H9 (cell line): ENCODE measurements at regions not wholly inside any gene's neighbourhood (a gene's known extent, or its start where the extent isn't known, plus 50 kb on each side); places are given as distances from the start of the nearest gene placed in this dataset.

Experiments
- DNase-seq: peaks from one replicate; pipeline ENCODE4 v3.0.0-alpha.2; 2017
- H2AFZ ChIP-seq: one replicate; pipeline ENCODE4 v1.6.1; 2013; ENCODE audit warnings: mild to moderate bottlenecking, low read length, control low read depth, moderate library complexity
- H2AK5ac ChIP-seq: 2 replicates; pipeline ENCODE4 v1.6.1; 2013; ENCODE audit warnings: low read length, control low read depth, mixed read lengths; ENCODE audit not compliant: insufficient read length
- H2BK120ac ChIP-seq: one replicate; pipeline ENCODE4 v1.6.1; 2013; ENCODE audit warnings: low read depth, mild to moderate bottlenecking, low read length, control low read depth, inconsistent platforms; ENCODE audit not compliant: poor library complexity, severe bottlenecking
- H2BK12ac ChIP-seq: 2 replicates; pipeline ENCODE4 v1.6.1; 2013; ENCODE audit warnings: low read length, control low read depth, mixed read lengths, low read depth; ENCODE audit not compliant: insufficient read length
- H2BK15ac ChIP-seq: 2 replicates; pipeline ENCODE4 v1.6.1; 2013; ENCODE audit warnings: low read depth, low read length, control low read depth
- H2BK20ac ChIP-seq: one replicate; pipeline ENCODE4 v1.6.1; 2013; ENCODE audit warnings: low read depth, mild to moderate bottlenecking, low read length, control low read depth, inconsistent platforms; ENCODE audit not compliant: poor library complexity, severe bottlenecking
- H2BK5ac ChIP-seq: 2 replicates; pipeline ENCODE4 v1.6.1; 2013; ENCODE audit warnings: low read length, control low read depth, mixed read lengths; ENCODE audit not compliant: insufficient read length
- H3K14ac ChIP-seq: 2 replicates; pipeline ENCODE4 v1.6.1; 2013; ENCODE audit warnings: low read length, control low read depth; ENCODE audit not compliant: insufficient read depth
- H3K18ac ChIP-seq: 2 replicates; pipeline ENCODE4 v1.6.1; 2013; ENCODE audit warnings: low read depth, mild to moderate bottlenecking, mixed read lengths, low read length, control low read depth; ENCODE audit not compliant: insufficient read length
- H3K23ac ChIP-seq: 2 replicates; pipeline ENCODE4 v1.6.1; 2013; ENCODE audit warnings: low read length, control low read depth, mixed read lengths, low read depth; ENCODE audit not compliant: insufficient read length
- H3K23me2 ChIP-seq: 2 replicates; pipeline ENCODE4 v1.6.1; 2013; ENCODE audit warnings: low read depth, mild to moderate bottlenecking, mixed read lengths, low read length, control low read depth; ENCODE audit not compliant: insufficient read length, poor library complexity, severe bottlenecking
- H3K27ac ChIP-seq: 2 replicates; pipeline ENCODE4 v1.5.1; 2013; ENCODE audit warnings: low read length, control low read depth, mixed read lengths, low read depth; ENCODE audit not compliant: insufficient read length
- H3K27me3 ChIP-seq: 2 replicates; pipeline ENCODE4 v1.6.1; 2013; ENCODE audit warnings: low read length, control low read depth, inconsistent platforms; ENCODE audit not compliant: insufficient read depth
- H3K4ac ChIP-seq: 2 replicates; pipeline ENCODE4 v1.6.1; 2013; ENCODE audit warnings: low read depth, mild to moderate bottlenecking, control low read depth, inconsistent platforms, low read length, moderate library complexity
- H3K4me1 ChIP-seq: 2 replicates; pipeline ENCODE4 v1.6.1; 2013; ENCODE audit warnings: low read length, control low read depth, inconsistent platforms; ENCODE audit not compliant: insufficient read depth
- H3K4me2 ChIP-seq: 2 replicates; pipeline ENCODE4 v1.6.1; 2013; ENCODE audit warnings: low read length, control low read depth, mixed read lengths; ENCODE audit not compliant: insufficient read length, insufficient read depth
- H3K56ac ChIP-seq: 2 replicates; pipeline ENCODE4 v1.6.1; 2013; ENCODE audit warnings: low read depth, mild to moderate bottlenecking, mixed read lengths, low read length, control low read depth; ENCODE audit not compliant: insufficient read length
- H3K79me1 ChIP-seq: 2 replicates; pipeline ENCODE4 v1.6.1; 2013; ENCODE audit warnings: low read depth, mild to moderate bottlenecking, moderate library complexity, low read length, control low read depth, inconsistent platforms; ENCODE audit not compliant: insufficient read depth, poor library complexity, severe bottlenecking
- H3K79me2 ChIP-seq: 2 replicates; pipeline ENCODE4 v1.6.1; 2013; ENCODE audit warnings: low read length, control low read depth, inconsistent platforms; ENCODE audit not compliant: insufficient read depth
- H3K9ac ChIP-seq: 2 replicates; pipeline ENCODE4 v1.6.1; 2013; ENCODE audit warnings: low read length, control low read depth, mixed read lengths; ENCODE audit not compliant: insufficient read length; ENCODE audit errors: extremely low read depth
- H3K9me3 ChIP-seq: one replicate; pipeline ENCODE4 v1.6.1; 2013; ENCODE audit warnings: low read depth, low read length, inconsistent platforms; ENCODE audit not compliant: control insufficient read depth
- H3T11ph ChIP-seq: one replicate; pipeline ENCODE4 v1.6.1; 2013; ENCODE audit warnings: mild to moderate bottlenecking, low read length, control low read depth, inconsistent platforms
- H4K20me1 ChIP-seq: one replicate; pipeline ENCODE4 v1.6.1; 2013; ENCODE audit not compliant: control insufficient read depth, insufficient read length, insufficient read depth
- H4K5ac ChIP-seq: 2 replicates; pipeline ENCODE4 v1.6.1; 2013; ENCODE audit warnings: low read depth, mild to moderate bottlenecking, mixed read lengths, low read length, control low read depth; ENCODE audit not compliant: insufficient read length
- H4K8ac ChIP-seq: replicated peaks from 2 replicates; pipeline ENCODE4 v1.6.1; 2013; ENCODE audit warnings: low read length, control low read depth, mixed read lengths, low read depth; ENCODE audit not compliant: insufficient read length
- H4K91ac ChIP-seq: 2 replicates; pipeline ENCODE4 v1.6.1; 2013; ENCODE audit warnings: low read depth, mild to moderate bottlenecking, moderate library complexity, mixed read lengths, low read length, control low read depth; ENCODE audit not compliant: insufficient read length
- H3K27ac Mint-ChIP-seq, 3 experiments: 2 replicates in 2 of 3; 3 replicates in 1 of 3; pipeline ENCODE4 v1.8.0; 2020 to 2021; ENCODE audit warnings: mixed read lengths in 3 of 3, mild to moderate bottlenecking in 1 of 3, moderate library complexity in 1 of 3
- H3K27me3 Mint-ChIP-seq: 2 replicates; pipeline ENCODE4 v1.8.0; 2021; ENCODE audit warnings: low read depth, mild to moderate bottlenecking, moderate library complexity, mixed read lengths
- H3K36me3 Mint-ChIP-seq, 3 experiments: 2 replicates in 2 of 3; 3 replicates in 1 of 3; pipeline ENCODE4 v1.8.0; 2020 to 2021; ENCODE audit warnings: low read depth in 3 of 3, mixed read lengths in 3 of 3; ENCODE audit not compliant: insufficient read depth in 1 of 3
- H3K4me1 Mint-ChIP-seq, 2 experiments: 2 replicates each; pipeline ENCODE4 v1.8.0; 2020; ENCODE audit warnings: mixed read lengths in 2 of 2
- H3K4me3 Mint-ChIP-seq, 2 experiments: 2 replicates in 1 of 2; 3 replicates in 1 of 2; pipeline ENCODE4 v1.8.0; 2020 to 2021; ENCODE audit warnings: mild to moderate bottlenecking in 2 of 2, mixed read lengths in 2 of 2, moderate library complexity in 1 of 2
- H3K9me3 Mint-ChIP-seq, 2 experiments: 2 replicates in 1 of 2; 3 replicates in 1 of 2; pipeline ENCODE4 v1.8.0; 2020; ENCODE audit warnings: mild to moderate bottlenecking in 2 of 2, mixed read lengths in 2 of 2, moderate library complexity in 1 of 2
- WGBS: extraction: QIAGEN DNeasy Blood & Tissue Kit; methylation state at CpG from one replicate; pipeline ENCODE4 v1.1.7; 2013; ENCODE audit warnings: missing lambda C conversion rate, low lambda C conversion rate, mixed read lengths; ENCODE audit not compliant: insufficient read length; ENCODE audit errors: extremely low coverage; 5-methylcytosine and 5-hydroxymethylcytosine counted together
- TF ChIP-seq, protein P1 (sequence below): fragments of 200-600 bp; sonication (generic); conservative IDR thresholded peaks from 3 replicates; pipeline ENCODE4 v1.8.0; 2021; ENCODE audit warnings: antibody characterized with exemption, mild to moderate bottlenecking

DNA sequence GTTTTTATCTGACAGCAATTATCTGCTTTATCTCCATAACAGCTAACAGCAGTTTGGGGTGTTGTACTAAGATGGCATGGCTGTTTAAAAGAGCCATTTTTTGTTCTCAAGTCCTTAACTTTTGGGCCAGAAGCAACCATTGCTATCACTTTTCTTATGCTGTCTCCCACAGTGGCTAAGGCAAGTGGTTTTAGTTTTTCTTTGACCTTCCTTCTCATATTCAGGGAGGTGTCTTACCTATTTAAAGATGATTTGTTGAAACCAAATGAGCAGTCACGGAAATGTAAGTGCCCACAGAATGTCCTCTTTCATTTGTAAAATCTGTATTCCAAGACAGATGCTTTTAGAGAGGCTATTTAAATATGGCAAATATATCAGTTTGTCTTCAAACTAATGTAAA, 96.8 kb upstream of the USP15 start:
- Histone ChIP-seq H2AK5ac (no peak overlapping the region), H3K27ac (no peak overlapping the region), H3K14ac (no peak overlapping the region), H3K23ac (no peak overlapping the region), H4K20me1 (no peaks in the 10 kb centered on the region), H2BK5ac (no peak overlapping the region), H2BK120ac (no peak overlapping the region), H3K79me1 (no peaks in the 10 kb centered on the region), H3K9me3 (no peaks in the 10 kb centered on the region), H3K18ac (no peak overlapping the region), H4K8ac (no peak overlapping the region), H3K56ac (no peak overlapping the region), H3K4me2 (no peak overlapping the region), H2BK20ac (no peak overlapping the region), H2AFZ (no peak overlapping the region), H3K23me2 (no peaks in the 10 kb centered on the region), H4K91ac (no peak overlapping the region), H3T11ph (no peak overlapping the region), H2BK12ac (no peak overlapping the region), H3K4ac (no peak overlapping the region), H3K9ac (no peak overlapping the region), H3K79me2 (no peaks in the 10 kb centered on the region), H4K5ac (no peak overlapping the region), H2BK15ac (no peak overlapping the region), H3K4me1 (no peaks in the 10 kb centered on the region), H3K27me3 (no peaks in the 10 kb centered on the region)
- TF ChIP-seq, protein P1, sequence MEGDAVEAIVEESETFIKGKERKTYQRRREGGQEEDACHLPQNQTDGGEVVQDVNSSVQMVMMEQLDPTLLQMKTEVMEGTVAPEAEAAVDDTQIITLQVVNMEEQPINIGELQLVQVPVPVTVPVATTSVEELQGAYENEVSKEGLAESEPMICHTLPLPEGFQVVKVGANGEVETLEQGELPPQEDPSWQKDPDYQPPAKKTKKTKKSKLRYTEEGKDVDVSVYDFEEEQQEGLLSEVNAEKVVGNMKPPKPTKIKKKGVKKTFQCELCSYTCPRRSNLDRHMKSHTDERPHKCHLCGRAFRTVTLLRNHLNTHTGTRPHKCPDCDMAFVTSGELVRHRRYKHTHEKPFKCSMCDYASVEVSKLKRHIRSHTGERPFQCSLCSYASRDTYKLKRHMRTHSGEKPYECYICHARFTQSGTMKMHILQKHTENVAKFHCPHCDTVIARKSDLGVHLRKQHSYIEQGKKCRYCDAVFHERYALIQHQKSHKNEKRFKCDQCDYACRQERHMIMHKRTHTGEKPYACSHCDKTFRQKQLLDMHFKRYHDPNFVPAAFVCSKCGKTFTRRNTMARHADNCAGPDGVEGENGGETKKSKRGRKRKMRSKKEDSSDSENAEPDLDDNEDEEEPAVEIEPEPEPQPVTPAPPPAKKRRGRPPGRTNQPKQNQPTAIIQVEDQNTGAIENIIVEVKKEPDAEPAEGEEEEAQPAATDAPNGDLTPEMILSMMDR, result no peak
- Mint-ChIP-seq H3K4me1 (0 out of 4 replicates have a peak, but pooled peaks cover 0 to 2% of the 10 kb centered on the region in 2 experiments), H3K36me3 (no peaks in the 10 kb centered on the region), H3K27me3 (no peaks in the 10 kb centered on the region), H3K27ac (no peak overlapping the region), H3K9me3 (no peaks in the 10 kb centered on the region), H3K4me3 (no peak overlapping the region)
- no peak for DNase-seq
- no CpG with 5 or more reads among the region's 1 CpG for WGBS
